ENCODE measurements at regions not wholly inside any gene's neighbourhood (a gene's known extent, or its start where the extent isn't known, plus 50 kb on each side); places are given as distances from the start of the nearest gene placed in this dataset.

DNA sequence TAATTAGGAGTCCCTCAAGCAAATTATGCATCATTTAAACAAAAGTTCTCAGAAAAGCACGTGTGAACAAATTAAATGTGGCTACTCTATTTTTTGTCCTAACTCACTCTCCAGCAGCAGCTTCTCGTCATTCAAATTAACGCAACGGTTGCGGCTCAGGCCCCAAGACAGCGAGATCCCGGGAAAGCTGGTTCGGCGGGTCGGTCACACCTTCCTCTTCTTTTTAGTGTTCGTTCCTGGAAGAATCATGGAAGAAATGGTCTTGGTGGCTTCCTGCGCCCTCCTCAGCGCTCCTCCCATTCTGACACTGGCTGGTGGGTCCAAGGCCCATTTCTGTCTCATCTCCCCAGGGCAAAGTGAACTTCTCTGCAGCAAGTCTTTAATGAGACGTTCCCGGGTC, 382.8 kb upstream of the IRX1 start:
- TF ChIP-seq, protein P1, sequence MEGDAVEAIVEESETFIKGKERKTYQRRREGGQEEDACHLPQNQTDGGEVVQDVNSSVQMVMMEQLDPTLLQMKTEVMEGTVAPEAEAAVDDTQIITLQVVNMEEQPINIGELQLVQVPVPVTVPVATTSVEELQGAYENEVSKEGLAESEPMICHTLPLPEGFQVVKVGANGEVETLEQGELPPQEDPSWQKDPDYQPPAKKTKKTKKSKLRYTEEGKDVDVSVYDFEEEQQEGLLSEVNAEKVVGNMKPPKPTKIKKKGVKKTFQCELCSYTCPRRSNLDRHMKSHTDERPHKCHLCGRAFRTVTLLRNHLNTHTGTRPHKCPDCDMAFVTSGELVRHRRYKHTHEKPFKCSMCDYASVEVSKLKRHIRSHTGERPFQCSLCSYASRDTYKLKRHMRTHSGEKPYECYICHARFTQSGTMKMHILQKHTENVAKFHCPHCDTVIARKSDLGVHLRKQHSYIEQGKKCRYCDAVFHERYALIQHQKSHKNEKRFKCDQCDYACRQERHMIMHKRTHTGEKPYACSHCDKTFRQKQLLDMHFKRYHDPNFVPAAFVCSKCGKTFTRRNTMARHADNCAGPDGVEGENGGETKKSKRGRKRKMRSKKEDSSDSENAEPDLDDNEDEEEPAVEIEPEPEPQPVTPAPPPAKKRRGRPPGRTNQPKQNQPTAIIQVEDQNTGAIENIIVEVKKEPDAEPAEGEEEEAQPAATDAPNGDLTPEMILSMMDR (IDR thresholded peaks at IDR 0.05): no peak
- TF ChIP-seq POLR2AphosphoS5 (IDR thresholded peaks at IDR 0.05): no peak

All from sigmoid colon (tissue), 4 donors.